KG1 (cell line): ENCODE measurements at regions not wholly inside any gene's neighbourhood (a gene's known extent, or its start where the extent isn't known, plus 50 kb on each side); places are given as distances from the start of the nearest gene placed in this dataset.
"Not testable (repeated sequence)": the region's sequence is repeated elsewhere in the genome, so short reads cannot be mapped to it uniquely, and the experiment has no call there.

Experiments
- DNase-seq: peaks from one replicate; lab custom pipeline; 2025; lab: John Stamatoyannopoulos, UW

- no peak for DNase-seq
These were observed 93.2 kb downstream of the TEX29 start for GRCh38 chr13:111413407-111414187.

GRCh38 chr13:111414341-111414740 is 93.9 kb downstream of the TEX29 start:
- no peak for DNase-seq

DNA sequence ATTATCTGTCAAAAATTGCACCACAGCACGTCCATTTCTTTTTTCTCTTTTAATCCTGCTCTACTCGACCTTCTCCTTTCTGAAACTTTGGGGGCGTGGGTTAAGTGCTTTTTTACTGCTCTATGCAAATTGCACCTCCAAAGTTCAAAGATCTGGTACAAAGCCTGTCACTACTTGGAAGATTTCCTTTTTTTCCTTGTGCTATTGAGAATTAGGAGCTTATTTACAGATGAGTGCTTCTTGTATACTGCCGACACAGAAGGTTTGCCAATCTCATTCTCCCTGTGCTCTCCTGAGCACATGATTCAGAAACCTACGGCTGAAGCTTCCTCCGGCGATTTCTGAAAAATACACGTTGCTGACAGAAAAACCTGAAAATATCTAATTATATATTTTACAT is 94.8 kb downstream of the TEX29 start:
- DNase-seq: no peak

DNA sequence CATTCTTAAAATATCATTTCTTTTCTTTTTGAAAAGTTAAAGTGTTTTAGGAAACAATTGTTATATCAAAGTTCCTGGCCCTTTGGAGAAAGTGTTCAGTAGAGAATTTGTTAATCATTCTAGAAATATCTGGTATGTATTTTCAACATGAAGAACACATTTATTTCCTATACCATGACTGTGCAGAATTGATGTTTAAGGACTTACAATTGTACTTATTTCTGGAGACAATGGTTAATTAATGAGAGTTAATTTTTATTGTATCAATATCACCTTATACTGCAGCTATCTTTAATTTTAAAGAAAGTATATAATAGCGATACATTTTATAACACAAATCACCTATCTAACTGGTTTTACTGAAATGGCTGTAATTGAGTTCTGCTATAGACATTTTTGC is 95.3 kb downstream of the TEX29 start:
- no peak for DNase-seq

- no peak for DNase-seq
These were observed 97.7 kb downstream of the TEX29 start for GRCh38 chr13:111418101-111418500.

GRCh38 chr13:111420113-111420876 is 99.9 kb downstream of the TEX29 start:
- no peak for DNase-seq

DNA sequence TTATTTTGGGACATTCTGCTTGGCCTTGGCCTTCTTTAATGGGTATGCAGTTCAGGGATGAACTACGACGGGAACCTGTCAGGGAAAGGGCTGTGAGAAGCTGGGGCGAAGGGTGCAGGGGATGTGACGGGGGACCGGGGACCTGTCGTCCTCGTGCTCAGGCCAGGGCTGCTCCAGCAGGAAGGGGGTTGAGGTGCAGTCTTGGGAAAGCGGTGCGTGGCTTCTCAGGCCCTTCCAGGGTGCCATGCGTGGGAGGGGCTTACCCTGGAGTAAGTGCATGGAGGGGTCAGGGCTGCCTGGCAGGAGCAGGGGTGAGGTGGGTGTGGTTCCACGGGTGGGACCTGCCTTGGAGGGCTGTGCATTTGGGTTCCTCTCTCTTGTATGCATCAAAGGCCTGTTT is 100.8 kb downstream of the TEX29 start:
- DNase-seq: no peak

GRCh38 chr13:111422348-111422747 is 101.9 kb downstream of the TEX29 start:
- DNase-seq: no peak

GRCh38 chr13:111423168-111423785 is 102.8 kb downstream of the TEX29 start:
- DNase-seq: no peak

GRCh38 chr13:111424134-111424533 is 103.7 kb downstream of the TEX29 start:
- DNase-seq: no peak

- DNase-seq: no peak
These were observed 104.9 kb downstream of the TEX29 start for GRCh38 chr13:111425326-111425725.

DNA sequence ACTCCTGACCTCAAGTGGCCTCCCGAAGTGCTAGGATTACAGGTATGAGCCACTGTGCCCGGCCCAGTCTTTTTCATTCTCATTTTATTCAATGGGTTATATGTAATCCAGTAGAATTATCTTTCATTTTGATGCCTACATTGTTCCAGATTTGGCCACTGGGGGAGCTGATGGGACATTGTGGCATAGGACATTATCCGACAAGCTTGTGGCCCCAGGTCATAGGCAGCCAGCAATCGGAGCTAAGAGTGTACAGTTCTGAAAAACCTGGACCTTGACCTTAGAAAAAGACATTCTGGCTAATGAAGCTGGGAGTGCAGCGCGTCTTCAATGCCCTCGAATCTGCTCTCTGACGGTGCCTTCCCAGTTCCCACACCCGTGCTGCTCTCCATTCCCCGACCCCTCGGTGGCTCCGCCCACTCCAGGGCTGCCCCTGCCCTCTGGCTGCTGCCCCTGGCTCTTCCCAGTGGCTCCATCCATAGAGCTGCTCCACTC is 108.7 kb downstream of the TEX29 start:
- DNase-seq: no peak

GRCh38 chr13:111431206-111431605 is 110.8 kb downstream of the TEX29 start:
- DNase-seq: no peak

- DNase-seq: no peak
These were observed 114.2 kb downstream of the TEX29 start for GRCh38 chr13:111434578-111435159.

DNA sequence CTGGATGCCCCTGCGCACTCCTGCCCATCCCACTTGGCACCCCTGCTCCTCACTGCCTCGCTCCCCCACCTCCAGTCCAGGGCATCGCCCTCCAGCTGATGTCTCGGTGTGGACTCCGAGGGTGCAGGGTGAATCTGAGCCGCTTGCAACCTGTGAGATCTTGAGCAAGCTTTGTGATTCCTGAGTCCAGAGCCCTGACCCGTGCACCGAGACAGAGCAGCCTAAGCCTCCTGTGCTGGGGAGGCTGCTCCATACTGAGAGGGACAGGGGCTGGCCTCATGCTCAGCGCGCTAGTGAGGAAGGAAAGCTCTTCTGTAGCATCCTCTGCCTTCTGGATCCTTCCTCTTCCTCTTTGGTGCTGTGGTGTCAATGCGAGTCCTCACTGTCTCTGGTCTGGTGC is 116.0 kb downstream of the TEX29 start:
- DNase-seq: no peak

DNA sequence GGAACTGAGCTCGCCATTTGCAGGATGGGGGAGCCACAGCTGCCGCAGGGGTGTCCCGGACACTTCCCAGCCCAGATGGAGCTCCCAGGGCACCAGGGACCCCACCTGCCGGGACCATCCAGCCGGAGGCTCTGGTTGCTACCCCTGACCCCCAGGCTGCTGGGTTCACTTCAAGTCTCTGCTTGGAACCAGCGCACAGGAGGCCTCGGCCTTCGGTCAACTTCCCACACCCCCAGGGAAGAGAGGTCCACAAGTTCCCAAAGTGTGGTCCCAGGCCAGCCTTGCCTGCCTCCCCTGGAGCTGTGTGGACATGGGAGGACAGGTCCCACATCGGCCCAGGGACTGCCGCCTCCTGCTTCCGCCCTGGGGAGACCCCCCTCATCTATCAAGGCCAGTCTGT is 117.0 kb downstream of the TEX29 start:
- no peak for DNase-seq

DNA sequence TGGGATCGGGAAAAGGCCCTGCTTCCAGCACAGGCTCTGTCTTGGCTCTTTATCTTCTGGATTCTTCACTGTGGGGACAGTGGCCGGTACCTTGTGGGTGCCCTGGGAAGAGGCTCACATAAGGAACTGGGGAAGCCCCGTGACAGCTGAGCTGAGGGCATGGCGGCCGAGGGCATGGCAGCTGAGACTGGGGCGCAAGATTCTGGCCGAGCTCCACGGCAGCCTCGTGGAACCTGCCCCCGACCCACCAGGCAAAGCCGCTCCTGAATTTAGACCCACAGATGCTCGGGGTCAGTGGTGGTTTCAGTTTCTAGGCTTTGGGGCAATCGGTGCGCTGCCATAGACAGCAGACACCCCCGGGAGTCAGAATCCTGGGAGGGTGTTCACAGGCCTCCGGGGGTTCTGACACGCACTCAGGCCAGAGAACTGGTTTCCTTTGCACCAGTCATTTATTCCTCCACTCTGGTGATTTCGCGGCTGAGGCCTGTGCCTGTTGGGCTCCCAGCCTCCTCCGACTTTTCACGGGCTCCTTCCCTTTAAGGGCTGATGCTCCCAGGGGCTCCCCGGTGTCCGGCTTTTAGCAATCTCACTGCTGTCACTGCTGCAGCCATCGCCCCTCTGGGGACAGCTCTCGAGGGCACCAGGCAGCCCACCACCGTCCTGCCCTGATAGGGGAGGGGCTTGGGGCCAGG is 117.6 kb downstream of the TEX29 start:
- DNase-seq: no peak

GRCh38 chr13:111440492-111440891 is 120.0 kb downstream of the TEX29 start:
- DNase-seq: not testable (repeated sequence)

DNA sequence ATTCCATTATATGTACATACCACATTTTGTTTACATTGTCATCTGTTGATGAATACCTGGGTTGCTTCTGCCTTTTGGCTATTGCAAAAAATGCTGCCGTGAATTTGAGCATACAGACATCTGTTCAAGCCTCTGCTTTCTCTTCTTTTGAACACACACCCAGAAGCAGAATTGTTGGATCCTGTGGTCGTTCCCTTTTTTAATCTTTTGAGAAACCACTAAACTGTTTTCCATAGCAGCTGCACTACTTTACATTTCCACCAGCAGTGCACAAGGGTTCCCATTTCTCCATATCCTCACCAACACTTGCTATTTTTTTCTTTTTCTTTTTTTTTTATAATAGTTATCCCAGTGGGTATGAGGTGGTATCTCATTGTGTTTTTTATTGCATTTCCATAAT is 123.5 kb downstream of the TEX29 start:
- DNase-seq: no peak

DNA sequence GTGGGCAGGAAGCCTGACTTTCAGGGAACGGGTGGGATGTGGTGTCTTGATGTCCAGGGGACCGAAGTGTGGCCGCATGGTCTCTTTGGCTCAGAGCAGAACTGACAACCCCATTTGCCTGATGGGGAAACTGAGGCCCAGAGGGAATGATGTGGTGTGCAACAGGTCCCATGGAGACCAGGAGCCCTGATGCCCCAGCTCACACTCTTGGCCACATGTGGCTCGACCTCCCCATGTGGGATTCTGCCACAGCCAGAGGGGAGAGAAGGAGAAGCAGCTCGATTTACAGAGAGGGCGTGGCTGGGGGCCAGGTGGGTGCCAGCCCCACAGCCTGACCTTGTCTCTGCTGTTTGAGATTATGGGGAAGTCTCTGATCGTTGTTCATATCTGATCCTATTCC is 128.1 kb downstream of the TEX29 start:
- DNase-seq: no peak

- no peak for DNase-seq
These were observed 128.6 kb downstream of the TEX29 start for GRCh38 chr13:111449041-111449440.

- no peak for DNase-seq
These were observed 131.0 kb downstream of the TEX29 start for GRCh38 chr13:111451402-111451801.
